Upper lobe of left lung (tissue), 6 donors: ENCODE measurements at regions not wholly inside any gene's neighbourhood (a gene's known extent, or its start where the extent isn't known, plus 50 kb on each side); places are given as distances from the start of the nearest gene placed in this dataset.
"Not testable (repeated sequence)": the region's sequence is repeated elsewhere in the genome, so short reads cannot be mapped to it uniquely, and the experiment has no call there.

ENCODE experiments used
- ATAC-seq, 2 donors: fragments of 200-7000 bp; cut with Tn5 transposase; one replicate each; pipeline ENCODE4 v1.9.1; 2022; ENCODE audit warnings: mild to moderate bottlenecking in 2 of 2, moderate library complexity in 2 of 2; ENCODE audit not compliant: low FRiP score in 2 of 2
- DNase-seq, 2 donors: peaks; one replicate each; pipeline ENCODE4 v3.0.0-alpha.2; 2019 to 2020
- H3K27ac ChIP-seq, 4 donors: fragments of 200-600 bp; sonication (generic); one replicate each; pipeline ENCODE4 v1.5.1; 2016 to 2019
- H3K27me3 ChIP-seq, 4 donors: fragments of 200-600 bp; sonication (generic); one replicate each; pipeline ENCODE4 v1.5.1; 2017 to 2019
- H3K36me3 ChIP-seq, 4 donors: fragments of 200-600 bp; sonication (generic); one replicate each; pipeline ENCODE4 v1.5.1; 2016 to 2019
- H3K4me1 ChIP-seq, 4 donors: fragments of 200-600 bp; sonication (generic); one replicate each; pipeline ENCODE4 v1.5.1; 2018 to 2019
- H3K4me3 ChIP-seq, 4 donors: fragments of 200-600 bp; sonication (generic); one replicate each; pipeline ENCODE4 v1.5.1; 2017 to 2019; ENCODE audit warnings: mild to moderate bottlenecking in 2 of 4, moderate library complexity in 1 of 4
- H3K9me3 ChIP-seq, 4 donors: fragments of 200-600 bp; sonication (generic); one replicate each; pipeline ENCODE4 v1.5.1; 2018 to 2019
- CTCF ChIP-seq, 6 experiments: fragments of 450-650 bp in 4 of 6; fragments of 200-600 bp in 2 of 6; sonication (generic) in 2 of 6; IDR thresholded peaks; one replicate each; pipeline ENCODE4 v1.5.1; 2016 to 2019; ENCODE audit warnings: antibody characterized with exemption in 6 of 6
- EP300 ChIP-seq, 4 donors: sonication (generic); formaldehyde crosslinking; IDR thresholded peaks; one replicate each; pipeline ENCODE4 v1.5.1; 2017; ENCODE audit warnings: antibody characterized with exemption in 4 of 4, control low read depth in 2 of 4
- POLR2A ChIP-seq, 4 donors: fragments of 450-650 bp; IDR thresholded peaks; one replicate each; pipeline ENCODE4 v1.5.1; 2016 to 2017; ENCODE audit warnings: antibody characterized with exemption in 4 of 4, mild to moderate bottlenecking in 2 of 4
- POLR2AphosphoS5 ChIP-seq, 2 donors: sonication (generic); formaldehyde crosslinking; IDR thresholded peaks; one replicate each; pipeline ENCODE4 v1.5.1; 2017; ENCODE audit warnings: antibody characterized with exemption in 2 of 2
- WGBS, 2 donors: methylation state at CpG; one replicate each; pipeline ENCODE4 v1.1.5; 2017 to 2018; 5-methylcytosine and 5-hydroxymethylcytosine counted together
- donor health status: DM: no; HTN: no; CAD: no; lungs with moderate emphysema.
- donor health status: DM: no; HTN: yes; CAD: no; lungs with severe emphysema.

- ATAC-seq: no peak
- H3K9me3 ChIP-seq: no peaks in the 10 kb centered on the region
- peaks cover 4 to 27% (median 12%) of the 10 kb centered on the region in 4 donors for H3K4me1 ChIP-seq
- H3K27me3 ChIP-seq: no peaks in the 10 kb centered on the region
- H3K36me3 ChIP-seq: no peaks in the 10 kb centered on the region
- H3K4me3 ChIP-seq: no peak overlapping the region
- 3 to 8% methylated on average over 1 of the region's 1 CpG for WGBS, 2 donors
- no peak for DNase-seq
- H3K27ac ChIP-seq: no peak overlapping the region
- TF ChIP-seq CTCF (IDR thresholded peaks at IDR 0.05) (no peak), POLR2AphosphoS5 (IDR thresholded peaks at IDR 0.05) (no peak), EP300 (IDR thresholded peaks at IDR 0.05) (no peak), POLR2A (IDR thresholded peaks at IDR 0.05) (no peak)
Observed at GRCh38 chr22:40094485-40094884, 83.2 kb upstream of the TNRC6B start.

DNA sequence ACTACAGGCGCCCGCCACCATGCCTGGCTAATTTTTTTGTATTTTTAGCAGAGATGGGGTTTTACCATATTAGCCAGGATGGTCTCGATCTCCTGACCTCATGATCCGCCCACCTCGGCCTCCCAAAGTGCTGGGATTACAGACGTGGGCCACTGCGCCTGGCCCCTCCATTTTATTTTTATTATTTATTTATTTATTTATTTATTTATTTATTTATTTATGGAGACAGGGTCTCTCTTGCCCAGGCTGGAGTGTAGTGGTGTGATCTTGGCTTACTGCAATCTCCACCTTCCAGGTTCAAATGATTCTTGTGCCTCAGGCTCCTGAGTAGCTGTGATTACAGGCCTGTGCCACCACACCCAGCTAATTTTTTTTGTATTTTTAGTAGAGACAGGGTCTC, 77.8 kb upstream of the TNRC6B start:
- peaks cover 0 to 17% (median 7%) of the 10 kb centered on the region in 4 donors for H3K4me1 ChIP-seq
- not testable (repeated sequence) for H3K27ac ChIP-seq, ATAC-seq, H3K27me3 ChIP-seq, H3K9me3 ChIP-seq, H3K4me3 ChIP-seq, DNase-seq, H3K36me3 ChIP-seq
- WGBS, 2 donors: 96 to 97% methylated on average over 7 of the region's 7 CpGs

DNA sequence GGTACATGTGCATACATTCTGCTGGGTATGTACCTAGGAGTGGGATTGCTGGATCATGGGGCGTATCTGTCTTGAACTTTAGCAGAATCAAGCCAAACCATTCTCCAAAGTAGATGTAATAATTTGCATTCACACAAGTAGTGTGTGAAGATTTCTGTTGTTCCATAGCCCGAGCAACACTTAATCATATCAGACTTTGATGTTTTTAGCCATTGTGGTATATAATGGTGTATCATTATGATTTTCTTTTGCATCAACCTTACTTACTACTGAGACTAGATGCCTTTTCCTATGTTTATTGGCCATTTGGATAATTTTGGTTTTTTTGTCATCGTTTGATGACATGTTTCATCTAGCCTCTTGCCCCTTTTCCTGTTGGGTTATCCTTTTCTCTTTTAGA, 72.0 kb upstream of the TNRC6B start:
- no peak overlapping the region for H3K4me3 ChIP-seq
- H3K9me3 ChIP-seq: no peaks in the 10 kb centered on the region
- H3K4me1 ChIP-seq: peaks cover 10 to 24% (median 13%) of the 10 kb centered on the region in 4 donors
- DNase-seq: no peak
- WGBS, 2 donors: 91 to 97% methylated on average over 3 of the region's 3 CpGs
- TF ChIP-seq CTCF (IDR thresholded peaks at IDR 0.05): no peak
- TF ChIP-seq POLR2A (IDR thresholded peaks at IDR 0.05): no peak
- TF ChIP-seq POLR2AphosphoS5 (IDR thresholded peaks at IDR 0.05): no peak
- no peak for TF ChIP-seq EP300 (IDR thresholded peaks at IDR 0.05)
- H3K27ac ChIP-seq: no peak overlapping the region
- ATAC-seq: no peak
- H3K27me3 ChIP-seq: no peaks in the 10 kb centered on the region
- no peaks in the 10 kb centered on the region for H3K36me3 ChIP-seq

DNA sequence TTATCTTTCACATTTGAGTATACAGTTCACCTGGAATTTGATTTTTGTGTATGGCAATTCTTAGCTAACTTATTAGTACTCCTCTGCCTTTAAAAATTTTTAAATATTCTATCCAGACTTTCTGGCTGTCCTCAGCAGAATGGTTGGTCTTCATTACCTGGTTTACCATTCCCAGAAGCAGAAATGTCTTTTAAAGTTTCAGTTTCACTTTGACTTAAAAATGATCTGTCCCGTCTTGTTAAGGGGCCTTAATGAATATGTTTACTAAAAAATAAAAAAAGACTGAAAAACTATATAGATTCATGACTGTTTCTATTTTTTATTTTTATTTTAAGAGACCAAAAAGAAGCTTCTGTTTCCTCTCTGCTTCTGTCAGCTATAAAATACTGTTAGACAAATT, 70.5 kb upstream of the TNRC6B start:
- Histone ChIP-seq H3K36me3 (no peaks in the 10 kb centered on the region), H3K4me1 (peaks cover 12 to 25% (median 17%) of the 10 kb centered on the region in 4 donors), H3K27ac (peak overlapping the region in 3 of 4 donors; percentile 7 to 67 (median 27)), H3K27me3 (no peaks in the 10 kb centered on the region), H3K9me3 (no peaks in the 10 kb centered on the region), H3K4me3 (peak overlapping the region in 2 of 4 donors; percentile 28)
- 3 to 5% methylated on average over 1 of the region's 1 CpG for WGBS, 2 donors
- DNase-seq (no peak), ATAC-seq (no peak)
- TF ChIP-seq POLR2A (IDR thresholded peaks at IDR 0.05): no peak
- no peak for TF ChIP-seq EP300 (IDR thresholded peaks at IDR 0.05)
- TF ChIP-seq CTCF (IDR thresholded peaks at IDR 0.05): no peak
- TF ChIP-seq POLR2AphosphoS5 (IDR thresholded peaks at IDR 0.05): no peak

DNA sequence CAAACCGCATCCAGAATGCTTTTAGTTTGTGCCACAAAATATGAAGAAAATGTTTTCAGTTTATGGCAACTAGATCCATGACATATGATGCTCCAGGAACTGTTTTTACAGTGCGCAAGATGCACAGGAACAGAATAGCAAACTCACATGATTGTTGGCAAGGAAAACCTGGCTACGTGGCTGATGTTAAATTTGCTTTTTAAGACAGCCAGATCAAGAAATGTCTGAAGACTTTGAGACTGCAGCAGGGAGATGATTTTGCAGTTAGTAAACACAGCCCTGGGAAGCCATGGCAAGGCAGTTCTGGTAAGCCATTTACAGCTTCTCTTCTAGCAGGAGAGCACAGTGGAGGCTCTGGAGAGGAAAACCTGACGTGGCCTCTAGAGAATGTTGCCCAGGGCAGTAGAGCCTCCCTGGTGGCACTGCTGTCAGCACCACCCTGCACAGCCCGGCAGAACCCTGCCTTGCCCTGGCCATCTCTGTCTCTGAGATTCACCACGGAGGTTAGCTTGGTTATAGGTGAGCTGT, 69.8 kb upstream of the TNRC6B start:
- DNase-seq: peak; percentile 25
- Histone ChIP-seq H3K36me3 (no peaks in the 10 kb centered on the region), H3K4me3 (peak overlapping the region in 2 of 4 donors; percentile 28), H3K27ac (peak overlapping the region in 3 of 4 donors; percentile 7 to 67 (median 27)), H3K4me1 (peaks cover 12 to 25% (median 17%) of the 10 kb centered on the region in 4 donors), H3K9me3 (no peaks in the 10 kb centered on the region), H3K27me3 (no peaks in the 10 kb centered on the region)
- TF ChIP-seq POLR2A (IDR thresholded peaks at IDR 0.05): no peak
- ATAC-seq: peak; percentile 51 to 63
- 41 to 44% methylated on average over 6 of the region's 6 CpGs for WGBS, 2 donors

DNA sequence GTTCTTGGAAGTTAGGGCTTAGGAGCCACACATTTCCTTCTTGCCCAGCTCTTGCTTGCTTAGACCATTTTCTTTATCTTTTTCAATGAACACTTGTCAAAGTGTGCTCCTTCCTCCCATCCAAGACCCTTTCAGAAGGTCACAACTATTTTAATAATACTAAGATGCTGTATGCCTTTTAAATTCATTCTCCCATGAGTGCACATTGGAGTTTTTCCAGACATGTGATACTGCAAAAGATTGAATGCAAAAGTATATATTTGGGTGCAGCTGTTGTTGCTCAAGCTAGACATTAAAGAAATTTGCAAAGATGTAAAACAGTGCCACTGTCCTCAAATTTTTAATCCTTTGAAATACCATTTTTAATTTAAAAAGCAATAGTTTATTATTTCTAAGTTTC, 69.3 kb upstream of the TNRC6B start:
- H3K4me3 ChIP-seq: no peak overlapping the region
- TF ChIP-seq CTCF (IDR thresholded peaks at IDR 0.05) (no peak), POLR2AphosphoS5 (IDR thresholded peaks at IDR 0.05) (no peak)
- H3K27ac ChIP-seq: peak overlapping the region in 1 of 4 donors; percentile 7
- no peaks in the 10 kb centered on the region for H3K27me3 ChIP-seq
- no peaks in the 10 kb centered on the region for H3K9me3 ChIP-seq
- no peaks in the 10 kb centered on the region for H3K36me3 ChIP-seq
- no peak for ATAC-seq
- H3K4me1 ChIP-seq: peaks cover 12 to 25% (median 17%) of the 10 kb centered on the region in 4 donors
- DNase-seq: no peak

- not testable (repeated sequence) for ATAC-seq, H3K9me3 ChIP-seq, DNase-seq, H3K27ac ChIP-seq, H3K27me3 ChIP-seq, H3K36me3 ChIP-seq, H3K4me3 ChIP-seq
- peaks cover 12 to 25% (median 18%) of the 10 kb centered on the region in 4 donors for H3K4me1 ChIP-seq
- 96 to 98% methylated on average over 5 of the region's 5 CpGs for WGBS, 2 donors
Observed at GRCh38 chr22:40108926-40109325, 68.8 kb upstream of the TNRC6B start.
